ENCODE measurements at regions not wholly inside any gene's neighbourhood (a gene's known extent, or its start where the extent isn't known, plus 50 kb on each side); places are given as distances from the start of the nearest gene placed in this dataset.
"Not testable (repeated sequence)": the region's sequence is repeated elsewhere in the genome, so short reads cannot be mapped to it uniquely, and the experiment has no call there.

- H3K4me3 ChIP-seq; ATAC-seq; DNase-seq; H3K9me3 ChIP-seq; intact Hi-C loops (cut with DNase I; ENCODE audit: low total_unique reads); H3K4me1 ChIP-seq; H3K27ac ChIP-seq; H3K27me3 ChIP-seq; H3K36me3 ChIP-seq; in situ Hi-C loops (cut with MboI; ENCODE audit: low sequenced_read_pairs in 4 of 4): not testable (repeated sequence)
Measured at GRCh38 chr6:142016666-142017065, 116.1 kb upstream of the GJE1 start.

- ATAC-seq; H3K4me3 ChIP-seq; DNase-seq; H3K9me3 ChIP-seq; intact Hi-C loops (cut with DNase I; ENCODE audit: low total_unique reads); in situ Hi-C loops (cut with MboI; ENCODE audit: low sequenced_read_pairs in 4 of 4); H3K36me3 ChIP-seq; H3K27me3 ChIP-seq; H3K27ac ChIP-seq; H3K4me1 ChIP-seq: not testable (repeated sequence)
Measured at GRCh38 chr6:142015463-142015862, 117.3 kb upstream of the GJE1 start.

- Histone ChIP-seq H3K27me3 (no peaks in the 10 kb centered on the region), H3K4me1 (no peaks in the 10 kb centered on the region), H3K4me3 (no peak overlapping the region), H3K27ac (no peak overlapping the region), H3K9me3 (no peaks in the 10 kb centered on the region), H3K36me3 (no peaks in the 10 kb centered on the region)
- intact Hi-C loops (cut with DNase I; ENCODE audit: low total_unique reads) = no loop called here
- in situ Hi-C loops (cut with MboI; ENCODE audit: low sequenced_read_pairs in 4 of 4) = no loop called here
- DNase-seq (no peak), ATAC-seq (no peak)
- no peak for TF ChIP-seq CTCF (IDR thresholded peaks at IDR 0.05 in 4 of 5, conservative IDR thresholded peaks at IDR 0.05 in 1 of 5)
- TF ChIP-seq POLR2A (IDR thresholded peaks at IDR 0.05) = no peak
Measured at GRCh38 chr6:142015011-142015410, 117.7 kb upstream of the GJE1 start.

GRCh38 chr6:142014515-142014914 lies 118.2 kb upstream of the GJE1 start:
- Histone ChIP-seq H3K27me3 (no peaks in the 10 kb centered on the region), H3K9me3 (no peaks in the 10 kb centered on the region), H3K4me1 (no peaks in the 10 kb centered on the region), H3K36me3 (no peaks in the 10 kb centered on the region), H3K27ac (no peak overlapping the region), H3K4me3 (no peak overlapping the region)
- intact Hi-C loops (cut with DNase I; ENCODE audit: low total_unique reads) (no loop called here), in situ Hi-C loops (cut with MboI; ENCODE audit: low sequenced_read_pairs in 4 of 4) (no loop called here)
- ATAC-seq = no peak
- TF ChIP-seq CTCF (IDR thresholded peaks at IDR 0.05 in 4 of 5, conservative IDR thresholded peaks at IDR 0.05 in 1 of 5) (no peak), POLR2A (IDR thresholded peaks at IDR 0.05) (no peak)
- DNase-seq = no peak

GRCh38 chr6:142013875-142014495 lies 118.7 kb upstream of the GJE1 start:
- intact Hi-C loops (cut with DNase I; ENCODE audit: low total_unique reads) = no loop called here
- in situ Hi-C loops (cut with MboI; ENCODE audit: low sequenced_read_pairs in 4 of 4) = no loop called here
- Histone ChIP-seq H3K27me3 (no peaks in the 10 kb centered on the region), H3K36me3 (no peaks in the 10 kb centered on the region), H3K4me3 (no peak overlapping the region), H3K9me3 (no peaks in the 10 kb centered on the region), H3K4me1 (no peaks in the 10 kb centered on the region), H3K27ac (no peak overlapping the region)
- ATAC-seq = no peak
- DNase-seq = no peak
- TF ChIP-seq POLR2A (IDR thresholded peaks at IDR 0.05) = no peak
- TF ChIP-seq CTCF (IDR thresholded peaks at IDR 0.05 in 4 of 5, conservative IDR thresholded peaks at IDR 0.05 in 1 of 5) = no peak

GRCh38 chr6:142013287-142013686 lies 119.4 kb upstream of the GJE1 start:
- no peak for DNase-seq
- H3K9me3 ChIP-seq = no peaks in the 10 kb centered on the region
- in situ Hi-C loops (cut with MboI; ENCODE audit: low sequenced_read_pairs in 4 of 4) = no loop called here
- ATAC-seq = no peak
- no peak for TF ChIP-seq POLR2A (IDR thresholded peaks at IDR 0.05)
- no peak for TF ChIP-seq CTCF (IDR thresholded peaks at IDR 0.05 in 4 of 5, conservative IDR thresholded peaks at IDR 0.05 in 1 of 5)
- H3K27ac ChIP-seq = no peak overlapping the region
- no peak overlapping the region for H3K4me3 ChIP-seq
- no peaks in the 10 kb centered on the region for H3K27me3 ChIP-seq
- intact Hi-C loops (cut with DNase I; ENCODE audit: low total_unique reads) = no loop called here
- no peaks in the 10 kb centered on the region for H3K36me3 ChIP-seq
- H3K4me1 ChIP-seq = no peaks in the 10 kb centered on the region
